H1 (cell line): ENCODE measurements at regions not wholly inside any gene's neighbourhood (a gene's known extent, or its start where the extent isn't known, plus 50 kb on each side); places are given as distances from the start of the nearest gene placed in this dataset.

Experiments
- CTCF ChIA-PET: fragments of 300-600 bp; sonication (Branson Sonifier 250); formaldehyde crosslinking; loops from one replicate; lab custom pipeline; 2021; ENCODE audit not compliant: partially characterized antibody; lab: Charles Lee
- POLR2A ChIA-PET: fragments of 300-600 bp; sonication (Branson Sonifier 250); formaldehyde crosslinking; loops from one replicate; lab custom pipeline; 2021; ENCODE audit warnings: inconsistent platforms; ENCODE audit not compliant: partially characterized antibody; lab: Charles Lee
- DNase-seq, 2 experiments: peaks; one replicate each; pipeline versions ENCODE4 v3.0.0 to v3.0.0-alpha.2; 2010 to 2022; ENCODE audit warnings: low spot score in 2 of 2, low read depth in 1 of 2, mixed read lengths in 1 of 2
- FAIRE-seq: peaks from 2 replicates; lab custom pipeline; 2011; peaks lifted over from hg19 to GRCh38; lab: Jason Lieb, UNC
- H2AFZ ChIP-seq: 2 replicates; pipeline ENCODE4 v1.8.1; 2012; ENCODE audit warnings: low read length, inconsistent platforms
- H2AK5ac ChIP-seq: 2 replicates; pipeline ENCODE4 v1.6.1; 2013; ENCODE audit warnings: low read depth, low read length
- H2BK120ac ChIP-seq: replicated peaks from 2 replicates; pipeline ENCODE3; 2013; ENCODE audit warnings: low read depth, low read length, inconsistent platforms
- H2BK12ac ChIP-seq: 2 replicates; pipeline ENCODE4 v1.6.1; 2013; ENCODE audit warnings: low read depth, low read length
- H2BK15ac ChIP-seq: 2 replicates; pipeline ENCODE4 v1.6.1; 2013; ENCODE audit warnings: low read length
- H2BK20ac ChIP-seq: 2 replicates; pipeline ENCODE4 v1.6.1; 2013; ENCODE audit warnings: low read length
- H2BK5ac ChIP-seq: 2 replicates; pipeline ENCODE4 v1.6.1; 2013; ENCODE audit warnings: low read depth, low read length
- H3K14ac ChIP-seq: 2 replicates; pipeline ENCODE4 v1.6.1; 2013; ENCODE audit warnings: inconsistent platforms; ENCODE audit not compliant: insufficient read length
- H3K18ac ChIP-seq: 2 replicates; pipeline ENCODE4 v1.6.1; 2013; ENCODE audit warnings: low read length; ENCODE audit errors: extremely low read depth
- H3K23ac ChIP-seq: 2 replicates; pipeline ENCODE4 v1.6.1; 2013; ENCODE audit warnings: inconsistent platforms; ENCODE audit not compliant: insufficient read length
- H3K23me2 ChIP-seq: 2 replicates; pipeline ENCODE4 v1.6.1; 2013; ENCODE audit warnings: low read depth, low read length
- H3K27ac ChIP-seq: 2 replicates; pipeline ENCODE4 v1.6.1; 2011; ENCODE audit warnings: low read depth, low read length, inconsistent platforms
- H3K27me3 ChIP-seq, 4 experiments: replicated peaks in 1 of 4; 1 replicate in 1 of 4; 2 replicates in 3 of 4; pipeline versions ENCODE4 v1.6.1 to v1.8.1; 2011 to 2013; ENCODE audit warnings: low read length in 3 of 4, mild to moderate bottlenecking in 3 of 4, inconsistent platforms in 2 of 4, mixed read lengths in 2 of 4, moderate library complexity in 1 of 4; ENCODE audit not compliant: control insufficient read depth in 3 of 4, insufficient read depth in 3 of 4; ENCODE audit errors: extremely low read depth in 1 of 4
- H3K36me3 ChIP-seq, 4 experiments: 2 replicates each; pipeline versions ENCODE4 v1.6.1 to v1.8.1; 2011 to 2013; ENCODE audit warnings: mild to moderate bottlenecking in 4 of 4, low read length in 3 of 4, moderate library complexity in 2 of 4, control low read depth in 1 of 4, inconsistent platforms in 1 of 4; ENCODE audit not compliant: insufficient read depth in 4 of 4, control insufficient read depth in 2 of 4
- H3K4ac ChIP-seq: replicated peaks from 2 replicates; pipeline ENCODE3; 2013; ENCODE audit warnings: low read length, low read depth, mixed read lengths, inconsistent platforms; ENCODE audit not compliant: insufficient read length
- H3K4me1 ChIP-seq, 4 experiments: replicated peaks in 1 of 4; 1 replicate in 1 of 4; 2 replicates in 3 of 4; pipeline versions ENCODE4 v1.6.1 to v1.8.1; 2011 to 2013; ENCODE audit warnings: low read length in 3 of 4, inconsistent platforms in 2 of 4, mixed read lengths in 1 of 4; ENCODE audit not compliant: insufficient read depth in 4 of 4, control insufficient read depth in 3 of 4
- H3K4me2 ChIP-seq, 2 experiments: 2 replicates each; pipeline versions ENCODE4 v1.6.1 to v1.8.1; 2011 to 2013; ENCODE audit warnings: low read depth in 2 of 2, low read length in 2 of 2, control low read depth in 1 of 2, inconsistent platforms in 1 of 2, mild to moderate bottlenecking in 1 of 2; ENCODE audit not compliant: insufficient read depth in 1 of 2
- H3K4me3 ChIP-seq, 4 experiments: fragments of 200-600, 300-600 bp in 1 of 4; sonication (generic), shearing (Covaris generic), sonication (Bioruptor Twin) in 1 of 4; 2 replicates each; pipeline versions ENCODE4 v1.5.1 to v1.8.1; 2011 to 2016; ENCODE audit warnings: low read length in 4 of 4, low read depth in 3 of 4, control low read depth in 2 of 4, inconsistent platforms in 2 of 4, mild to moderate bottlenecking in 2 of 4, mixed read lengths in 1 of 4, moderate library complexity in 1 of 4; ENCODE audit not compliant: insufficient read depth in 2 of 4; ENCODE audit errors: extremely low read depth in 1 of 4
- H3K56ac ChIP-seq: replicated peaks from 2 replicates; pipeline ENCODE3; 2013; ENCODE audit warnings: low read depth, mild to moderate bottlenecking, mixed read lengths, low read length, inconsistent platforms; ENCODE audit not compliant: insufficient read length
- H3K79me1 ChIP-seq: 2 replicates; pipeline ENCODE4 v1.6.1; 2013; ENCODE audit warnings: low read depth, low read length, control low read depth
- H3K79me2 ChIP-seq, 2 experiments: 2 replicates each; pipeline versions ENCODE4 v1.6.1 to v1.8.1; 2012 to 2013; ENCODE audit warnings: low read length in 2 of 2, mild to moderate bottlenecking in 2 of 2, inconsistent platforms in 1 of 2; ENCODE audit not compliant: insufficient read depth in 2 of 2, control insufficient read depth in 1 of 2
- H3K9ac ChIP-seq, 4 experiments: replicated peaks in 1 of 4; 1 replicate in 1 of 4; 2 replicates in 3 of 4; pipeline versions ENCODE4 v1.6.1 to v1.8.1; 2011 to 2013; ENCODE audit warnings: low read depth in 3 of 4, low read length in 3 of 4, control low read depth in 2 of 4, mild to moderate bottlenecking in 2 of 4, moderate library complexity in 2 of 4, inconsistent platforms in 1 of 4; ENCODE audit errors: extremely low read depth in 1 of 4
- H3K9me3 ChIP-seq, 2 experiments: 2 replicates each; pipeline versions ENCODE4 v1.6.1 to v1.8.1; 2012 to 2013; ENCODE audit warnings: mild to moderate bottlenecking in 2 of 2, moderate library complexity in 2 of 2, control low read depth in 1 of 2, inconsistent platforms in 1 of 2, low read depth in 1 of 2, low read length in 1 of 2, mixed read lengths in 1 of 2; ENCODE audit not compliant: insufficient read depth in 2 of 2
- H4K20me1 ChIP-seq, 2 experiments: replicated peaks in 1 of 2; 2 replicates each; pipeline versions ENCODE3 to v1.8.1; 2011 to 2013; ENCODE audit warnings: inconsistent platforms in 2 of 2, low read length in 2 of 2, mild to moderate bottlenecking in 1 of 2; ENCODE audit not compliant: insufficient read depth in 2 of 2, control insufficient read depth in 1 of 2
- H4K5ac ChIP-seq: 2 replicates; pipeline ENCODE4 v1.6.1; 2013; ENCODE audit warnings: low read length, low read depth, mixed read lengths, inconsistent platforms; ENCODE audit not compliant: insufficient read length
- H4K8ac ChIP-seq: 2 replicates; pipeline ENCODE4 v1.8.0; 2013; ENCODE audit warnings: mild to moderate bottlenecking, moderate library complexity, low read length, inconsistent platforms; ENCODE audit not compliant: insufficient read depth; ENCODE audit errors: extremely low read depth
- H4K91ac ChIP-seq: replicated peaks from 2 replicates; pipeline ENCODE3; 2013; ENCODE audit warnings: low read length, mixed read lengths, inconsistent platforms; ENCODE audit not compliant: insufficient read length
- BCL11A ChIP-seq, 2 experiments: IDR thresholded peaks; one replicate each; pipeline ENCODE4 v1.6.1; 2011; ENCODE audit warnings: low read depth in 2 of 2, low read length in 2 of 2, mild to moderate bottlenecking in 2 of 2
- CBX5 ChIP-seq: fragments of 300-800, 300-1000 bp; sonication (generic); IDR thresholded peaks from 2 replicates; pipeline ENCODE4 v1.7.1; 2016; ENCODE audit warnings: antibody characterized with exemption, low read length, low read depth
- CHD1 ChIP-seq: IDR thresholded peaks from 2 replicates; pipeline ENCODE4 v1.6.1; 2012; ENCODE audit warnings: low read depth, low read length, improper control_type of control experiment
- CTBP2 ChIP-seq: IDR thresholded peaks from 2 replicates; pipeline ENCODE4 v1.7.0; 2011; ENCODE audit warnings: borderline replicate concordance, mild to moderate bottlenecking, moderate library complexity, mixed read lengths, low read length; ENCODE audit not compliant: insufficient read depth, insufficient read length
- EP300 ChIP-seq, 2 experiments: IDR thresholded peaks; 1 replicate in 1 of 2; 2 replicates in 1 of 2; pipeline ENCODE4 v1.6.1; 2011 to 2012; ENCODE audit warnings: low read depth in 2 of 2, low read length in 2 of 2, mild to moderate bottlenecking in 2 of 2, borderline replicate concordance in 1 of 2, inconsistent platforms in 1 of 2, moderate library complexity in 1 of 2
- HDAC2 ChIP-seq, 2 experiments: fragments of 300-600 bp in 1 of 2; sonication (generic) in 1 of 2; IDR thresholded peaks; 2 replicates each; pipeline ENCODE4 v1.6.1; 2011 to 2012; ENCODE audit warnings: low read depth in 2 of 2, low read length in 2 of 2, mild to moderate bottlenecking in 2 of 2, moderate library complexity in 2 of 2, borderline replicate concordance in 1 of 2, inconsistent platforms in 1 of 2
- HDAC6 ChIP-seq: IDR thresholded peaks from one replicate; pipeline ENCODE4 v1.7.1; 2012; ENCODE audit warnings: low read depth, mild to moderate bottlenecking, inconsistent platforms, low read length, moderate library complexity
- RAD21 ChIP-seq, 2 experiments: IDR thresholded peaks in 1 of 2; conservative IDR thresholded peaks in 1 of 2; 2 replicates each; pipeline ENCODE4 v1.6.1; 2011; ENCODE audit warnings: low read depth in 2 of 2, low read length in 2 of 2, improper control_type of control experiment in 1 of 2, inconsistent platforms in 1 of 2, mild to moderate bottlenecking in 1 of 2, moderate library complexity in 1 of 2
- RFX5 ChIP-seq: IDR thresholded peaks from 2 replicates; pipeline ENCODE4 v1.6.1; 2011; ENCODE audit warnings: low read depth, low read length, improper control_type of control experiment, borderline replicate concordance
- TCF12 ChIP-seq: IDR thresholded peaks from 2 replicates; pipeline ENCODE4 v1.6.1; 2011; ENCODE audit warnings: low read depth, mild to moderate bottlenecking, low read length
- YY1 ChIP-seq: IDR thresholded peaks from 2 replicates; pipeline ENCODE4 v1.6.1; 2011; ENCODE audit warnings: low read depth, mild to moderate bottlenecking, low read length
- WGBS, 2 experiments: shearing (Covaris generic) in 1 of 2; methylation state at CpG; one replicate each; pipeline versions ENCODE4 v1.1.6 to v1.1.7; 2013 to 2015; ENCODE audit warnings: low lambda C conversion rate in 2 of 2, mixed read lengths in 2 of 2, inconsistent platforms in 1 of 2, low coverage in 1 of 2, missing lambda C conversion rate in 1 of 2; ENCODE audit not compliant: insufficient replicate concordance in 2 of 2, insufficient coverage in 1 of 2, insufficient read length in 1 of 2; ENCODE audit errors: extremely low coverage in 1 of 2, missing lambda C conversion rate in 1 of 2; 5-methylcytosine and 5-hydroxymethylcytosine counted together
- TF ChIP-seq, protein P1 (sequence below): IDR thresholded peaks from 2 replicates; pipeline ENCODE4 v1.6.1; 2012; ENCODE audit warnings: inconsistent platforms

GRCh38 chr19:28523619-28524018 is 689.3 kb downstream of the UQCRFS1 start:
- Histone ChIP-seq H3K4me1 (peaks cover 0 to 3% (median 1%) of the 10 kb centered on the region in 4 experiments; a peak in 3 of 7 replicates), H3K9ac (no peak overlapping the region), H3K79me1 (no peaks in the 10 kb centered on the region), H4K8ac (no peak overlapping the region), H2AFZ (no peak overlapping the region), H2AK5ac (no peak overlapping the region), H3K36me3 (no peaks in the 10 kb centered on the region), H3K27ac (no peak overlapping the region), H4K20me1 (no peaks in the 10 kb centered on the region), H2BK15ac (no peak overlapping the region), H2BK12ac (no peak overlapping the region), H4K91ac (no peak overlapping the region), H3K23me2 (no peaks in the 10 kb centered on the region), H3K9me3 (peaks cover 0 to 4% of the 10 kb centered on the region in 2 experiments; a peak in 2 of 4 replicates), H3K27me3 (no peaks in the 10 kb centered on the region), H3K4me3 (no peak overlapping the region), H3K23ac (no peak overlapping the region), H3K79me2 (no peaks in the 10 kb centered on the region), H3K14ac (no peak overlapping the region), H2BK5ac (no peak overlapping the region), H3K4ac (no peak overlapping the region), H3K18ac (no peak overlapping the region), H2BK20ac (no peak overlapping the region), H2BK120ac (no peak overlapping the region), H4K5ac (no peak overlapping the region), H3K4me2 (no peak overlapping the region), H3K56ac (no peak overlapping the region)
- ChIA-PET POLR2A (interaction anchor here (1.6 kb wide), 1 partner anchor 18 kb away, joined by 5 read pairs; no protein-coding TSS in a partner anchor), CTCF (interaction anchor here (0.8 to 1.0 kb wide), 2 partner anchors 28 to 181 kb away, joined by 3 to 4 read pairs; no protein-coding TSS in a partner anchor)
- no peak for DNase-seq
- 90% methylated on average over 4 of the region's 4 CpGs; no CpG with 5 or more reads in 1 of the 2 experiments for WGBS, 2 experiments
- FAIRE-seq: no peak
- no peak for TF ChIP-seq HDAC6
- no peak for TF ChIP-seq RAD21 (IDR thresholded peaks at IDR 0.05 in 1 of 2, conservative IDR thresholded peaks at IDR 0.05 in 1 of 2; ENCODE audit: low read depth in 2 of 2, low read length in 2 of 2)
- no peak for TF ChIP-seq TCF12
- no peak for TF ChIP-seq EP300 (IDR thresholded peaks at IDR 0.05; ENCODE audit: borderline replicate concordance in 1 of 2, low read depth in 2 of 2, low read length in 2 of 2)
- no peak for TF ChIP-seq CTBP2
- TF ChIP-seq, protein P1, sequence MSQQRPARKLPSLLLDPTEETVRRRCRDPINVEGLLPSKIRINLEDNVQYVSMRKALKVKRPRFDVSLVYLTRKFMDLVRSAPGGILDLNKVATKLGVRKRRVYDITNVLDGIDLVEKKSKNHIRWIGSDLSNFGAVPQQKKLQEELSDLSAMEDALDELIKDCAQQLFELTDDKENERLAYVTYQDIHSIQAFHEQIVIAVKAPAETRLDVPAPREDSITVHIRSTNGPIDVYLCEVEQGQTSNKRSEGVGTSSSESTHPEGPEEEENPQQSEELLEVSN: no peak
- TF ChIP-seq HDAC2 (IDR thresholded peaks at IDR 0.05; ENCODE audit: borderline replicate concordance in 1 of 2, low read depth in 2 of 2, low read length in 2 of 2): no peak
- TF ChIP-seq CHD1: no peak
- TF ChIP-seq BCL11A (IDR thresholded peaks at IDR 0.05; ENCODE audit: low read depth in 2 of 2, low read length in 2 of 2): no peak
- TF ChIP-seq YY1: no peak
- TF ChIP-seq RFX5: no peak
- TF ChIP-seq CBX5: no peak
